ENCODE measurements at regions not wholly inside any gene's neighbourhood (a gene's known extent, or its start where the extent isn't known, plus 50 kb on each side); places are given as distances from the start of the nearest gene placed in this dataset.

DNA sequence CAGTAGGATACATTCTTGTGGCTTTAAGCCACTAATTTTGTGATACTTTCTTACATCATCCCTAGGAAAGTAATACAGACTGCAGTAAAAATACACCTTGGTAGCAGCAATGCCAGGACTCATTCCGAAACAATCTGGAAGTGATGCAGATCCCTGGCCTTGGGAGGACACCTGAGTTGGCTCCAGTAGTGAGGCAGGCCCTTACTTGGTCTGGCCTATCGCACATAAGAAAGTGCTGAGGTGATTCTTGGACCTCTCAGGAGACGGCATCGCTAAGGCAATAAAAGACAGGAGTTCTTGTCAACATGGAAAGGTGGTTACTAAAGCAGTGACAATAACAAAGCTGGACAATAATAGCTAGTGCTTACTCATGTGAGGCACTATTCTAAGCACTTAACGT lies 126.5 kb downstream of the SUCNR1 start:
- Histone ChIP-seq H3K36me3 (ENCODE audit: insufficient read depth, low read length) (no peaks in the 10 kb centered on the region), H3K9me2 (replicated peaks; ENCODE audit: insufficient read depth, low read length) (no peaks in the 10 kb centered on the region), H3K27ac (ENCODE audit: low read length) (no peak overlapping the region), H2AFZ (ENCODE audit: low read length) (no peak overlapping the region), H3K4me3 (ENCODE audit: low read length) (no peak overlapping the region), H3K9ac (ENCODE audit: low read length) (no peak overlapping the region), H3K27me3 (ENCODE audit: low read length) (no peaks in the 10 kb centered on the region), H3K4me1 (ENCODE audit: low read length) (no peaks in the 10 kb centered on the region), H3K4me2 (ENCODE audit: low read depth, low read length, poor library complexity, severe bottlenecking) (no peak overlapping the region), H4K20me1 (ENCODE audit: insufficient read depth, low read depth, low read length) (no peaks in the 10 kb centered on the region), H3K79me2 (ENCODE audit: low read length) (no peaks in the 10 kb centered on the region), H3K9me3 (ENCODE audit: low read length) (no peaks in the 10 kb centered on the region)
- DNase-seq: no peak

DNA sequence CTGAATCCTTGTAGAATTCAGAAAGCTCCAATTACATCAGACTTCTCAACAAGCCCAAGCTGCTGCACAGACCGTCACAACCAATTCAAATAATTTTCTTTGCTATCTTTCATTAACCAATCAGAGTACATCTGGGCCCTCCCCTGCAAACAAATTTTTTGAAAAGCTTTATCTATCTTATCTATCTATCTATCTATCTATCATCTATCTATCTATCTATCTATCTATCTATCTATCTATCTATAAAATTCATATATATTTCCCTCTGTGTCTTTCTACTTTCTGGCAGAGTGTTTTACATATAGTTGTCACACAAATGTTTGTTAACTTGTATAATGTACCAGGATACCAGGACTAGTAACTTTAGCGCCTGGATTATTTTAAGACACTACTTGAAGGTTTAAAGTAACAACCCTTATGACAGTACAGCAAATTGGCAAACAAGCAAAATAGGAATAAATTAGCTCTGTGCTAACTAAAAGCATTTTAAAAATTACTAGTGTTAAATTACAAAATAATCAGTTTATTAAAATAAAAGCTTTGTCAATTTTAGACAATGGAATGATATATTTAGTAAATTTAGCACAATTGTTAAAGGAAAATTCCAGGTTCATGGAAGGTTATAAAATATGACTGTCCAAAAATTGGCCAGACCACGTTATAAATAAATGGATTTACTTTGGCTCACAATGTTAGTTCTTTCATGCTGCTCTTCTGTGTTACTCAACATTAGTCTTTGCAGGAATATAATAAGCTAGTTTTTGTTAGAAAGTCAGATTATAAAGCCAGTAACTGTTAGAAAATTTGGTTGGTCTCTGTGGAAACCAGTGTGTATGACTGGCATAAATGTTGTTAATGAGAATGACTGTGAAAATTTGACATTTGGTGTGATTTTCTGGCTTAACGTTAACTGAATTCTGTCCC lies 138.6 kb downstream of the SUCNR1 start:
- Histone ChIP-seq H3K36me3 (ENCODE audit: insufficient read depth, low read length) (no peaks in the 10 kb centered on the region), H3K4me3 (ENCODE audit: low read length) (no peak overlapping the region), H3K9me2 (replicated peaks; ENCODE audit: insufficient read depth, low read length) (no peaks in the 10 kb centered on the region), H3K79me2 (ENCODE audit: low read length) (no peaks in the 10 kb centered on the region), H3K27me3 (ENCODE audit: low read length) (no peaks in the 10 kb centered on the region), H3K4me1 (ENCODE audit: low read length) (no peaks in the 10 kb centered on the region), H3K4me2 (ENCODE audit: low read depth, low read length, poor library complexity, severe bottlenecking) (no peak overlapping the region), H2AFZ (ENCODE audit: low read length) (no peak overlapping the region), H4K20me1 (ENCODE audit: insufficient read depth, low read depth, low read length) (no peaks in the 10 kb centered on the region), H3K9ac (ENCODE audit: low read length) (no peak overlapping the region), H3K9me3 (ENCODE audit: low read length) (no peaks in the 10 kb centered on the region), H3K27ac (ENCODE audit: low read length) (no peak overlapping the region)
- DNase-seq: no peak

DNA sequence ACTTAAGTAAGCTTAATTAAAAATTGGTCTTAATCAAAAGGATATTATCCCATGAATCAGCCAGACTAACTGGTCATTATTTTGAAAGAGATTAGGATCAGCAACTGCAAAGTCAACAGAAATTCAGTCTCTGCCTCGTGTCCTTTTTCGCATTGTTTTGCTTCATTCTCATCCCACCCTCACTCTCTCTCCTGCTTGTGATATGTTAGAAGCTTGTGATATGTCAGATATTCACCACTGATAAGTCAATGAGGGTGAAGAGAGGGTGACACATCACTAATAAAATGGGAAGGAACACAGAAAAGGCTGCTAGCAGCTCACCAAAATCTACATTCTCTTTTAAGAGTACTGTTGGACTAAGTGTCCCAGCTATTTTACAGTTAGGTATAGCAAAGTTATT lies 146.1 kb downstream of the SUCNR1 start:
- no peaks in the 10 kb centered on the region for H3K36me3 ChIP-seq (ENCODE audit: insufficient read depth, low read length)
- no peaks in the 10 kb centered on the region for H3K4me1 ChIP-seq (ENCODE audit: low read length)
- DNase-seq: no peak
- H3K27ac ChIP-seq (ENCODE audit: low read length): no peak overlapping the region
- no peaks in the 10 kb centered on the region for H3K79me2 ChIP-seq (ENCODE audit: low read length)
- no peaks in the 10 kb centered on the region for H3K9me3 ChIP-seq (ENCODE audit: low read length)
- H3K9ac ChIP-seq (ENCODE audit: low read length): no peak overlapping the region
- no peak overlapping the region for H2AFZ ChIP-seq (ENCODE audit: low read length)
- H3K4me3 ChIP-seq (ENCODE audit: low read length): no peak overlapping the region
- no peaks in the 10 kb centered on the region for H3K27me3 ChIP-seq (ENCODE audit: low read length)
- no peaks in the 10 kb centered on the region for H4K20me1 ChIP-seq (ENCODE audit: insufficient read depth, low read depth, low read length)
- no peak overlapping the region for H3K4me2 ChIP-seq (ENCODE audit: low read depth, low read length, poor library complexity, severe bottlenecking)
- H3K9me2 ChIP-seq (replicated peaks; ENCODE audit: insufficient read depth, low read length): no peaks in the 10 kb centered on the region

DNA sequence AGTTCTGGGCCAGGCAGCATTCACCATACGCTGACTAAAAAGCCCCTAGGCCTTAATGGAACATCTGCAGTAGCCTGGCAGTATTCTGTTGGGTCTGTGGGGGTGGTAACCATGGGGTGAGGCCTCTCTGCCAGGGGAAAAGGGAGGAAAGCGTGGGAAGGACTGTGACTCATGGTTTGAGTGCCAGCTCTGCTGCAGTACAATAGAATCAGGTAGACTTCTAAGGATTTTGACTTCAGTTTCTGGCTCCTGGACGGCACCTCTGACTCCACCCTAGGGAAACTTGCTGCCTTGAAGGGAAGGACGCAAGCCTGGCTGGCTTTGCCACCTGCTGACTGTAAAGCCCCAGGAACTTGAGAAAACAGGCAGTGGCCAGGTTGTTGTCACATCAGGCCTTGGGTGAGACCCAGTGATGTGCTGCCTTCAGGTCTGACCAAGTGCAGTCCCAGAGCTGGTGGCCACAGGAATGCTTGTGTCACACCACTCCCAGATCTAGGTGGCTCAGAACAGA lies 148.6 kb downstream of the SUCNR1 start:
- no peak overlapping the region for H3K4me3 ChIP-seq (ENCODE audit: low read length)
- H3K9ac ChIP-seq (ENCODE audit: low read length): no peak overlapping the region
- H3K4me1 ChIP-seq (ENCODE audit: low read length): no peaks in the 10 kb centered on the region
- H3K79me2 ChIP-seq (ENCODE audit: low read length): no peaks in the 10 kb centered on the region
- H4K20me1 ChIP-seq (ENCODE audit: insufficient read depth, low read depth, low read length): no peaks in the 10 kb centered on the region
- no peaks in the 10 kb centered on the region for H3K27me3 ChIP-seq (ENCODE audit: low read length)
- H3K9me3 ChIP-seq (ENCODE audit: low read length): no peaks in the 10 kb centered on the region
- H3K36me3 ChIP-seq (ENCODE audit: insufficient read depth, low read length): no peaks in the 10 kb centered on the region
- H2AFZ ChIP-seq (ENCODE audit: low read length): no peak overlapping the region
- no peaks in the 10 kb centered on the region for H3K9me2 ChIP-seq (replicated peaks; ENCODE audit: insufficient read depth, low read length)
- no peak overlapping the region for H3K4me2 ChIP-seq (ENCODE audit: low read depth, low read length, poor library complexity, severe bottlenecking)
- H3K27ac ChIP-seq (ENCODE audit: low read length): no peak overlapping the region
- DNase-seq: no peak

DNA sequence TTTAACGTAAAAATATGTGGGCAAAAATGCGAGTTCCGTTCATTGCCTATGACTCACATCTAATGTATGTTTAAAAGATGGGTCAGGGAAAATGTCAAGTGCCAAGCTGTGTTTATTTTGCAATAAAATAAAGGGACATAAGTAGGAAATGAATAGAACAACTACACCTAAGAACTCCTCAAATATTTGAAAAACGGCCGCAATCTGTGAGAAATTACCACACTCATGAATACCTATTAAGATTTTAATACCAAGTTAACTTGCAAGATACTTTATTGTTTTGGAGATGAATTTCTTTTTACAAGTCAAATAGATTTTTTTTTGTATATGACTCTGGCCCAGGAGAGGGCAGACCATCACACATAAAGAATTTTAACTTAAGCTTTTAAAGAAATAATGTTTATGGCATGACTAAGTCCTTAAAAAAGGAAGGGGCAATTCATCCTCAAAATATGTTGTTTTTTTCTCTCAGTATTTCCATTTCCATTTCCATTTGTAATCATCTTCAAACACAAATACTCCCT lies 152.7 kb downstream of the SUCNR1 start:
- H3K4me2 ChIP-seq (ENCODE audit: low read depth, low read length, poor library complexity, severe bottlenecking): no peak overlapping the region
- DNase-seq: no peak

DNA sequence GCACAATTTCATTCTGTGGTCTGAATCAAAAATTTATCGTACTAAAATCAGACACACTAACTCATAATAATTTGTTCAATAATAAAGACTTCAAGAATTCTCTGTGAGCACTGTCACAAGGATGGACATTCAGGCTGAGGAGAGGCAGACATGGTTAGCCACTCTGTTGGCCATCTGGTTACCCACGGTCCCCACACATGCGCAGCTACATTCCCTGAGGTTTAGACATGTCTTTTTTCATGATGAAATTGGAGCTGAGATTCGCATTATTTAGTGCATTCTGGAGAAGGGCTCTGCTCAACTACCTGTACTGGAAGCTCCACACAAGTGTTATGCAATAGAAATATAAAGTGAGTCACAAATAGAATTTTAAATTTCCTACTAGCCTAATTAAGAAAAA lies 156.9 kb downstream of the SUCNR1 start:
- Histone ChIP-seq H4K20me1 (ENCODE audit: insufficient read depth, low read depth, low read length) (no peaks in the 10 kb centered on the region), H2AFZ (ENCODE audit: low read length) (no peak overlapping the region), H3K36me3 (ENCODE audit: insufficient read depth, low read length) (no peaks in the 10 kb centered on the region), H3K9me2 (replicated peaks; ENCODE audit: insufficient read depth, low read length) (no peaks in the 10 kb centered on the region), H3K9me3 (ENCODE audit: low read length) (no peaks in the 10 kb centered on the region), H3K27me3 (ENCODE audit: low read length) (no peaks in the 10 kb centered on the region), H3K4me3 (ENCODE audit: low read length) (no peak overlapping the region), H3K4me2 (ENCODE audit: low read depth, low read length, poor library complexity, severe bottlenecking) (no peak overlapping the region), H3K9ac (ENCODE audit: low read length) (no peak overlapping the region), H3K27ac (ENCODE audit: low read length) (no peak overlapping the region), H3K4me1 (ENCODE audit: low read length) (no peaks in the 10 kb centered on the region), H3K79me2 (ENCODE audit: low read length) (no peaks in the 10 kb centered on the region)
- no peak for DNase-seq

More for the DNA sequence above, 152.7 kb downstream of the SUCNR1 start:
- no peaks in the 10 kb centered on the region for H4K20me1 ChIP-seq (ENCODE audit: insufficient read depth, low read depth, low read length)
- H3K27ac ChIP-seq (ENCODE audit: low read length): no peak overlapping the region
- H2AFZ ChIP-seq (ENCODE audit: low read length): no peak overlapping the region
- H3K27me3 ChIP-seq (ENCODE audit: low read length): no peaks in the 10 kb centered on the region
- H3K9ac ChIP-seq (ENCODE audit: low read length): no peak overlapping the region
- H3K4me1 ChIP-seq (ENCODE audit: low read length): no peaks in the 10 kb centered on the region
- no peaks in the 10 kb centered on the region for H3K36me3 ChIP-seq (ENCODE audit: insufficient read depth, low read length)
- H3K4me3 ChIP-seq (ENCODE audit: low read length): no peak overlapping the region
- no peaks in the 10 kb centered on the region for H3K9me2 ChIP-seq (replicated peaks; ENCODE audit: insufficient read depth, low read length)
- no peaks in the 10 kb centered on the region for H3K9me3 ChIP-seq (ENCODE audit: low read length)
- H3K79me2 ChIP-seq (ENCODE audit: low read length): no peaks in the 10 kb centered on the region

DNA sequence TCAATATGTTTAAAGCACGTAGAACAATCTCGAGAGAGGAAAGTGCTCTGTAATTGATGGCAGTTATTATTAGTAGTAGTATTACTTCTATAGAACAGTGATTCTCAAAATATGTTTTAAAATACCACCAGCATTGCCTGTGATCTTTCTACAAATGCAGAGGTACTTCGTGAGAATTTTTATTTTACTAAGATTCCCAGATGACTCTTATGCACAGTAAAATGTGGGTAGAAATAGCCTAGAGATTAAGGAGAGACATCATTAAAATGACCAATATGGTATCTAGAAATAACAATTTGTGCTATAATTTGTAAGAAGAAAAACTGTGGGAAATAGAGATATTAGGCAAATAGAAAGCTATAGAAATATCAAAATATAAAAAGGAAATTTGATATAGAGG lies 157.9 kb downstream of the SUCNR1 start:
- H4K20me1 ChIP-seq (ENCODE audit: insufficient read depth, low read depth, low read length): no peaks in the 10 kb centered on the region
- H3K79me2 ChIP-seq (ENCODE audit: low read length): no peaks in the 10 kb centered on the region

DNA sequence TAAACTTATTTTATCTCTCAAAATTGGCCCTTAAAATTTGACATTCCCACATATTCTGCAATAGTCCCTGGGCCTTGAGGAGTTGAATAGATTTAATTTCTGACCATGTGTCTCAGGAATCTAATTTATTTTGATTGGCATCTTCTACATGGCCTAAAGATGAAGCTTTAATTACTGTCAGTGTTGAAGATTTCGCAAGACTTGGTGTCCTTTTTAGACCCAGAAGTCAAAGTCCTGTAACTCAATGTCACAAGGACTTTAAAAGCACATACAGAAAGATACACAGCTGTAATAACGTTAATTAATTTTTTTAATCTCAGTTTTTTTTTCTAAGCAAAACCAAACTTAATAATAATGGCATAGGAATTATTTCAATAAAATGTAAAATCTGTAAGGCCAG lies 163.9 kb downstream of the SUCNR1 start:
- H3K36me3 ChIP-seq (ENCODE audit: insufficient read depth, low read length): no peaks in the 10 kb centered on the region
- H4K20me1 ChIP-seq (ENCODE audit: insufficient read depth, low read depth, low read length): no peaks in the 10 kb centered on the region

More for the DNA sequence above, 157.9 kb downstream of the SUCNR1 start:
- Histone ChIP-seq H3K4me3 (ENCODE audit: low read length) (no peak overlapping the region), H3K9me2 (replicated peaks; ENCODE audit: insufficient read depth, low read length) (no peaks in the 10 kb centered on the region), H3K27me3 (ENCODE audit: low read length) (no peaks in the 10 kb centered on the region), H3K27ac (ENCODE audit: low read length) (no peak overlapping the region), H3K36me3 (ENCODE audit: insufficient read depth, low read length) (no peaks in the 10 kb centered on the region), H3K4me2 (ENCODE audit: low read depth, low read length, poor library complexity, severe bottlenecking) (no peak overlapping the region), H2AFZ (ENCODE audit: low read length) (no peak overlapping the region), H3K9me3 (ENCODE audit: low read length) (no peaks in the 10 kb centered on the region), H3K9ac (ENCODE audit: low read length) (no peak overlapping the region), H3K4me1 (ENCODE audit: low read length) (no peaks in the 10 kb centered on the region)
- no peak for DNase-seq

More for the DNA sequence above, 163.9 kb downstream of the SUCNR1 start:
- no peak overlapping the region for H3K4me2 ChIP-seq (ENCODE audit: low read depth, low read length, poor library complexity, severe bottlenecking)
- H3K9ac ChIP-seq (ENCODE audit: low read length): no peak overlapping the region
- H2AFZ ChIP-seq (ENCODE audit: low read length): no peak overlapping the region
- no peaks in the 10 kb centered on the region for H3K79me2 ChIP-seq (ENCODE audit: low read length)
- no peaks in the 10 kb centered on the region for H3K4me1 ChIP-seq (ENCODE audit: low read length)
- H3K9me3 ChIP-seq (ENCODE audit: low read length): no peaks in the 10 kb centered on the region
- no peak overlapping the region for H3K4me3 ChIP-seq (ENCODE audit: low read length)
- no peak for DNase-seq
- H3K27me3 ChIP-seq (ENCODE audit: low read length): no peaks in the 10 kb centered on the region
- H3K27ac ChIP-seq (ENCODE audit: low read length): no peak overlapping the region
- H3K9me2 ChIP-seq (replicated peaks; ENCODE audit: insufficient read depth, low read length): no peaks in the 10 kb centered on the region
